HUES48 (cell line): ENCODE measurements at regions not wholly inside any gene's neighbourhood (a gene's known extent, or its start where the extent isn't known, plus 50 kb on each side); places are given as distances from the start of the nearest gene placed in this dataset.

Experiments
- H3K27ac ChIP-seq: one replicate; pipeline ENCODE4 v1.7.0; 2013; ENCODE audit warnings: low read depth, low read length, inconsistent platforms
- H3K27me3 ChIP-seq: 2 replicates; pipeline ENCODE4 v1.6.1; 2013; ENCODE audit warnings: mild to moderate bottlenecking, low read length; ENCODE audit not compliant: control insufficient read depth, insufficient read depth
- H3K36me3 ChIP-seq: 2 replicates; pipeline ENCODE4 v1.6.1; 2013; ENCODE audit warnings: low read length; ENCODE audit not compliant: control insufficient read depth, insufficient read depth
- H3K4me1 ChIP-seq: 2 replicates; pipeline ENCODE4 v1.6.1; 2013; ENCODE audit warnings: mild to moderate bottlenecking, low read length; ENCODE audit not compliant: control insufficient read depth, insufficient read depth
- H3K4me3 ChIP-seq: 2 replicates; pipeline ENCODE4 v1.5.1; 2013; ENCODE audit warnings: mild to moderate bottlenecking, low read depth, low read length
- H3K9ac ChIP-seq: 2 replicates; pipeline ENCODE4 v1.6.1; 2013; ENCODE audit warnings: mild to moderate bottlenecking, low read depth, low read length, moderate library complexity
- H3K9me3 ChIP-seq: 2 replicates; pipeline ENCODE4 v1.6.1; 2013; ENCODE audit warnings: low read length; ENCODE audit not compliant: control insufficient read depth, insufficient read depth

DNA sequence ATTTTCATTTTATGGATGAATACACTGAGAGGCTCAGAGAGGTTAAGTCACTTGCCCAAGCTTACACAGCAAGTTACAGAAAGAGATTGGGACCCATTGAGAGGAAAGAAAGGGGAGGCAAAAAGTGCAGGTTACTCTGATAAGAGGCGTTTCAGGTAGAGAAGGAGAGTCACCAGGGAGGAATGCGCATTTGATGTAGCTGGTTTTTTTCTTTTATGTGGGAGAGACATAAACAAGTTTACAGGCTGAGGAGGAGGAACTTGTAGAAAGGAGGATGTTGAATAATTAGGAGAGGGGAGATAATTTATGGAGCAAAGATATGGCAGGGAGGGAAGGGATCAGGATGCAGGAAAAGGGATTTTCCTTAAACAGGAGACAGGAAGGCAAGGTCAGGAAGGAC, 297.0 kb downstream of the PCNX1 start:
- Histone ChIP-seq H3K4me1 (no peaks in the 10 kb centered on the region; the same call in none of the 2 replicates), H3K27me3 (no peaks in the 10 kb centered on the region), H3K4me3 (no peak overlapping the region), H3K36me3 (no peaks in the 10 kb centered on the region), H3K9ac (no peak overlapping the region), H3K27ac (no peak overlapping the region), H3K9me3 (no peaks in the 10 kb centered on the region)

DNA sequence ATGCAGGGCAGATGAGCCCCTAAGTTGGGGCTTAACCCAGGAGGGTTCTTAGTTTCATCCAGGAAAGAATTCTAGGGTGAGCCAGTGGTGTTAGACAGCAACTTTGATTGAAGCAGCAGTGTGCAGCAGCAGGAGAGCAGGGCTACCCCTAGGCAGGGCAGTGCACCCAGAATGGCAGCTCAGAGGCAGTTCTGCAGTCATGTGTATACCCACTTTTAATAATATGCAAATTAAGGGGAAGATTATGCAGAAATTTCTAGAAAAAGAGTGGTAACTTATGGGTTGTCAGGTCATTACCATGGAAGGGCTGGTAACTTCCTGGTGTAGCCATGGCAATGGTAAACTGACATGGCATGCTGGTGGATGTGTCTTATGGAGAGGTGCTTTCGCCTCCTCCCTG, 297.5 kb downstream of the PCNX1 start:
- H3K27me3 ChIP-seq: no peaks in the 10 kb centered on the region
- H3K9ac ChIP-seq: no peak overlapping the region
- H3K9me3 ChIP-seq: no peaks in the 10 kb centered on the region
- H3K36me3 ChIP-seq: no peaks in the 10 kb centered on the region
- no peaks in the 10 kb centered on the region; the same call in none of the 2 replicates for H3K4me1 ChIP-seq
- H3K4me3 ChIP-seq: no peak overlapping the region
- H3K27ac ChIP-seq: no peak overlapping the region

DNA sequence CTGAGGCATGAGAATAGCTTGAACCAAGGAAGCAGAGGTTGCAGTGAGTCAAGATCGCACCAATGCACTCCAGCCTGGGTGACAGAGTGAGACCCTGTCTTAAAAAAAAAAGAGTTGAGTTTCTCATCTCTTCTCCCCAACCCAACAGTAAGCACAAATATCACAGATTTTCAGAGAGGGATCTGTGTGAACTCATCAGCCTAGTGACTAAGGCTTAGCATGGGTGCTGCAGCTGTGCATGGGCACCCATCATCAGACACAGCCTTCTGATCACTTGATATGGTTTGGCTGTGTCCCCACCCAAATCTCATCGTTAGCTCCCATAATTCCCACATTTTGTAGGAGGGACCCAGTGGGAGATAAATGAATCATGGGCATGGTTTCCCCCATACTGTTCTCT, 298.9 kb downstream of the PCNX1 start:
- Histone ChIP-seq H3K9me3 (no peaks in the 10 kb centered on the region), H3K36me3 (no peaks in the 10 kb centered on the region), H3K4me3 (no peak overlapping the region), H3K27ac (no peak overlapping the region), H3K4me1 (no peaks in the 10 kb centered on the region; the same call in none of the 2 replicates), H3K9ac (no peak overlapping the region), H3K27me3 (no peaks in the 10 kb centered on the region)

DNA sequence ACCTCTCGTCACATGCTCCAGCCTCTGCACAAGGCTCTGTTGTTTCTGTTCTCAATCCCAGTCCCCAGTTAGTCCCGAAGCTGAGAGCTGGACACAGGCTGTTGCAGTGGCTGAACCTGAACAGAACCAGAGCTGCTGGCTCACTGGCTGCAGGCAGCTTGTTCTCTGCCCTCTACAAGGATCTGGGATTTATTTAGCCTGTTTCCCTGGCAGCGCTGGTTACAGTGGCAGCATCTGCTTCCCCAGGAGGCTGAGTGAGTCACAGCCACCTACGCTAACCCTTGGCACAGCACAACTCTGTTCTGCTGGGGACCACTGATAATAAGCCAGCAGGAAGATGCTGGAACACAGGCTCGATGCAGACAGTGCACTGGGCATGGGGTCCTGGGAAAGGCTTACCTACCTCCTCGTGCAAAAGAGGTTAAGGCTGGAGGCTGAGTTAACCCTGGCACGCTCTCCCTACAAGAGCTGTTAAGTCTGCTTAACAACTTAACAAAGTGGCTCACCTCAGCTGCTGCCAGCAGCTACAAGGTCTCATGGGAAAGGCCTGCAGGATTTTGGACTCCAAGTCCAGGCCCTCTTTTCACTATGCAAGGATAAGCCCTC, 299.6 kb downstream of the PCNX1 start:
- no peaks in the 10 kb centered on the region for H3K9me3 ChIP-seq
- H3K4me3 ChIP-seq: no peak overlapping the region
- H3K4me1 ChIP-seq: no peaks in the 10 kb centered on the region; the same call in none of the 2 replicates
- H3K9ac ChIP-seq: no peak overlapping the region
- no peaks in the 10 kb centered on the region for H3K27me3 ChIP-seq
- H3K36me3 ChIP-seq: no peaks in the 10 kb centered on the region
- H3K27ac ChIP-seq: no peak overlapping the region

DNA sequence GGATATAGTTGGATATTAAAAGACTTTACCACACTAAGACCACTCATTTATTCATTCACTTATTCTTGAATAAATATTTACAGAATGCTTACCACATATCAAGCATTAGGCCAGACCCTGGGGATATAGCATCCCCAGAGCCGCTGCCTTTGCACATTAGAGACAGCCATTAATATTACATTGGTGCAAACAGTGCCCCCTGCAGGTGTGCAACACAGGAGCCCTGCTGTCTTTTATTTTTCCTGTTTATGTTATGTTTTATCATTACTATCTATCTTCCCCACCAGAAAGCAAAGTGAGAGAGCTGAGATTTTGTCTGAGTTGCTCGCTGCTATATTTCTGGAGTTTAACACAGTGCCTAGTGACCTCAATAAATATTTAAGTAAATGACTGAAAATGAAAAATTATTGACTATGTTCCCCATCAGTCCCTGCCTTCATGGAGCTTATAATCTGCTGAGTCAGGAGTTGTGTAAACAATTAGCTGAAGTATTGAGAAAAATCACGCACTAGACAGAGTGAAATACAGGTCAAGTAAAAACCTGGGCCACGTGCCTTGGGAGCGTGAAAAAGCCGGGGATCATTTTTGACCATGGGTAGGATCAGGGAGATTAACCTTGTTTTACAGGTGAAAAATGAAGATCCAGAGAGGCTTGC, 301.6 kb downstream of the PCNX1 start:
- Histone ChIP-seq H3K27me3 (no peaks in the 10 kb centered on the region), H3K4me1 (no peaks in the 10 kb centered on the region; the same call in none of the 2 replicates), H3K4me3 (no peak overlapping the region), H3K9ac (no peak overlapping the region), H3K27ac (no peak overlapping the region), H3K36me3 (no peaks in the 10 kb centered on the region), H3K9me3 (no peaks in the 10 kb centered on the region)

DNA sequence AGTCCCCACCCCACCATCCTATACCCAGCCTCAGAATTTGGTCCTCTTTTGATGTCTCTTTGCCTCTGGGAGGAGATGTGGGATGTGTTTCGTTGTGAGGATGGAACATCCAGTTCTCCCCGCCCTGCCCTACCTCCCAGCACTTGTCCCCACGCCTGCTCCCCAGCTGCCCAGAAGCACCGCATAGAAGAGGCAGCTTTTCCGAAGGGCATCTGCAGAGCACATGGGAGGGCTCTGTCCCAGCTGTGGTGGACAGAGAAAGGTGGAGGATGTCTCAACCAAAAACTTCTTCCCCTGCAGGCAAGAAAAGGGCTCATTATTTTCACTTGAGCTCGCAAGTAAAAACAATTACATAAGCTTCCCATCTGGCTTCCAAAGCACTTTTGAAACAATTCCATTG, 302.6 kb downstream of the PCNX1 start:
- H3K36me3 ChIP-seq: no peaks in the 10 kb centered on the region
- H3K4me3 ChIP-seq: no peak overlapping the region
- H3K27me3 ChIP-seq: no peaks in the 10 kb centered on the region
- H3K4me1 ChIP-seq: no peaks in the 10 kb centered on the region; the same call in 1 of the 2 replicates
- no peak overlapping the region for H3K27ac ChIP-seq
- no peak overlapping the region for H3K9ac ChIP-seq
- H3K9me3 ChIP-seq: no peaks in the 10 kb centered on the region

DNA sequence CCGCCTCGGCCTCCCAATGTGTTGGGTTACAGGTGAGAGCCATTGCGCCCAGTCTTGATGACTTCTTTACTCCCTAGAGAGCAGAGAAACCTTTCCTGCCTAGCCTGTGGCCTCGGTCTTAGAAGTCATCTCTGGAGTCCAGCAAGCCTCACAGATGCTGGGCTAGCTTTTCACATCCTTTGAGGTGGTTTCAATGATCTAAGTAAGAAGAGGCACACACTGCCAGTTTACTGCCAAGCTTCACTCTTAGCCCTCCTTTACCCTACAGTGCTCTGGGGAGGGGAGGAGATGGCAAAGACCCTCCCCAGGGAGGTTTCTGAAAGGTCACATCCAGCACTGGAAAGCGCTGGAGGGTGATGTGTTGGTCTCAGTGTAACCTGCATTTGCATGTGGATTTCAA, 304.8 kb downstream of the PCNX1 start:
- no peaks in the 10 kb centered on the region; the same call in 1 of the 2 replicates for H3K4me1 ChIP-seq
- no peaks in the 10 kb centered on the region for H3K9me3 ChIP-seq
- H3K4me3 ChIP-seq: no peak overlapping the region
- no peak overlapping the region for H3K9ac ChIP-seq
- H3K27me3 ChIP-seq: no peaks in the 10 kb centered on the region
- H3K27ac ChIP-seq: no peak overlapping the region
- H3K36me3 ChIP-seq: no peaks in the 10 kb centered on the region

DNA sequence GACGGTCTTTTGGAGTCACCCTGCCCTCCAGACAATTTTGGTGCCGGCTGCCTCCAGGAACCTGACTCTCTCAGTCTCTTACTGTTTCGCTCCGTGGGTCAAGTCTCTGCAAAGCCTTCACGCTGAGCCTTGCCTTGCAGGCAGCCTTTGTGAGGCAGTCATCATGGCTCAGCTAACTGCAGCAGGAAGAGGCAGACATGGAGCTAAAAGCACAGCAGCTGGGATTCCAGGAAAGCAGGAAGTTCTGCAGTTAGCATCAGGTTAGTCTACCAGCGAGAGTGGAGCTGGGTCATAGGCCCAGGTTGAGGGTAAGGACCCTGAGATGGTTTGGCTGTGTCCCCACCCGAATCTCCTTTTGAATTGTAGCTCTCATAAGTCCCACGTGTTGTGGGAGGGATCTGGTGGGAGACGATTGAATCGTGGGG, 305.4 kb downstream of the PCNX1 start:
- H3K4me3 ChIP-seq: no peak overlapping the region
- H3K9me3 ChIP-seq: 0 out of 2 replicates have a peak, but pooled peaks cover 2% of the 10 kb centered on the region
- H3K27me3 ChIP-seq: no peaks in the 10 kb centered on the region
- H3K36me3 ChIP-seq: no peaks in the 10 kb centered on the region
- H3K9ac ChIP-seq: no peak overlapping the region
- H3K27ac ChIP-seq: no peak overlapping the region
- H3K4me1 ChIP-seq: no peaks in the 10 kb centered on the region; the same call in 1 of the 2 replicates

DNA sequence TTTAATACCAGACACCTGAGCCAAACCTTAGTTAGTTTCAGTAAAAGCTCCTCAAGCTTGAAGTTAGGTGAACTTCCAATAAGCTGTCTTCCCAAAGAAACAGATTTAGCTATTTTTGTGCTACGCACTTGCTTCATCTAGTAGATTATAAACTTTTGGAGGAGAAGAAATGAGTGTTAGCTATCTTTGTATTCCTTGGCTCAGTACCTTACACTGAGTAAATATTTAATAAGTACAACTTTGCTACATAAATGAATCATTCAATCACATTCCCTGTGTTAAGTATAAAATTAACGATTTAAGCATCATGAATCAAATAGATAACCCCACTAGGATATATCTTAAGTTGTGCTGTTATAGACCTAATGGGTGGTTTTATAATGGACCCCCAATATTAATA, 307.0 kb downstream of the PCNX1 start:
- Histone ChIP-seq H3K27me3 (no peaks in the 10 kb centered on the region), H3K27ac (no peak overlapping the region), H3K4me1 (no peaks in the 10 kb centered on the region), H3K9ac (no peak overlapping the region), H3K36me3 (no peaks in the 10 kb centered on the region), H3K9me3 (0 out of 2 replicates have a peak, but pooled peaks cover 4% of the 10 kb centered on the region), H3K4me3 (no peak overlapping the region)

DNA sequence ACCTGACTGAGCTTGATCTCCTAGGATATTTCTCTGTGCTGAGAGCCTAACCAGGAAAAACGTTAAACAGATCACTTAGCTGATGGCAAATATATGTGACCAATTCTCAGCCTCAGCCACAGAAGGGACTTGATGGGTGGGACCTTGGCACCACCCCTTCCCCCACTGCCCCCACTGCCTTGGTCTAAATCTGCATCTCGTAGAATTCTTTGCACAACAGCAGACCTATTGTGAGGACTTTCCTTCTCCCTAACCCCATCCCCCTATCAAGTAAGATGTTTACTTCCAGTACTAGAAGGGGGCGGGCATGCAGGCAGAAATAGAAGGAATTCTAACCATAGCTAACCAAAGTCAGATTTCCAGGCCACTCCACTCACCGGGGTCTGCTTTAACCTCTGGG, 313.2 kb downstream of the PCNX1 start:
- Histone ChIP-seq H3K36me3 (no peaks in the 10 kb centered on the region), H3K4me1 (peaks cover 7% of the 10 kb centered on the region), H3K9me3 (0 out of 2 replicates have a peak, but pooled peaks cover 4% of the 10 kb centered on the region), H3K27ac (no peak overlapping the region), H3K27me3 (no peaks in the 10 kb centered on the region), H3K4me3 (no peak overlapping the region), H3K9ac (no peak overlapping the region)

DNA sequence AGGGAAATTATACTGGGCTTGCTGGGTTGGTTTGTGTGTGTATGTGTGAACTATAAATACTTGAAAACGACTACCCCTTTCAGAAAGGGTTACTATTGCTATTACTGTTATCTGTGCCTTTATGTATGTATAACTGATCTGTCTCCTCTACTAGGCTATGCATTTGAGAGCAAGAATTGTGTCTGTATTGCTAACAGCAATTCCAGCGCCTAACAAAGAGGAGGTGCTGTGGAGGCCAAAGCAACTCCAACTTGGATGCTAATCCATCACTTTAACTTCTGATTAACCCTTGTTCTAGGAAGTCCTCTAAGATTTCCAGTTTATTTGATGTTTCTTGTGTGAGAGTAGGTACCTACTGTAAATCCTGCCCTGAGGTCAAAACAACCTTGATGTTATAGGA, 313.9 kb downstream of the PCNX1 start:
- H3K4me1 ChIP-seq: peaks cover 7% of the 10 kb centered on the region
- H3K9ac ChIP-seq: no peak overlapping the region
- H3K9me3 ChIP-seq: 0 out of 2 replicates have a peak, but pooled peaks cover 4% of the 10 kb centered on the region
- H3K27ac ChIP-seq: no peak overlapping the region
- H3K36me3 ChIP-seq: no peaks in the 10 kb centered on the region
- no peaks in the 10 kb centered on the region for H3K27me3 ChIP-seq
- no peak overlapping the region for H3K4me3 ChIP-seq
